ENCODE measurements at regions not wholly inside any gene's neighbourhood (a gene's known extent, or its start where the extent isn't known, plus 50 kb on each side); places are given as distances from the start of the nearest gene placed in this dataset.

- TF ChIP-seq GATA2 (IDR thresholded peaks at IDR 0.05; ENCODE audit: low read depth, low read length) (no peak), GATA3 (IDR thresholded peaks at IDR 0.05; ENCODE audit: low read depth, low read length) (no peak)
These were observed 324.1 kb downstream of the PLK2 start for GRCh38 chr5:58135571-58136335.

DNA sequence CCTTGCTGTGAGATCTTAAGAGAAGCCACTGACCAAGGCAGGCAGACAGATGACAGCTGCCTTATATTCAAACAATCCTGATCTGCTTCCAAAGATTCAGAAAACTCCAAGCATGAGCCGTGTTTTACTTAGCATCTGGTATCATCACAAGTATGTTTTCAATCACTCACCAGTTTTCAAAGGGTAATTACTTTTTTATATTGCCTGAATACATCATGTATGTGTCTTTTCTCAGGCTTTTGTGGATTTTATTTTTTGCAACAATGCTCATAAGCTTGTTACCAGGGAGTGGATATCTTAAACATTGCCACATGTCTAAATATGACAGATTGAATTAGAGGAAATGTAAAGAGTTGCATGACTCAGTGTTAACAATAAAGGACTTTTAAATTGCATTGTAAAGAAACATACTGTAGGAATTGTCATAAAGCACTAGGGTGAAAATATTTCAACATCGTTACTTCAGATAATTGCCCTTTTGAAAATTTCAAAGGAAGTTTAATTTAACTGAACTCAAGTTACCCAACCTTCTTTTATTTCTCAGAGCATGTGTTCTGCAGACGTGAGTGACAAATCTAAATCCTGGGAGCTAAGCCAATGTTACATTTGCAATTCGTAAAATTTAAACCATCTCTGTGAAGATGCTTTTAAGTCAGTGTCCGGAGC is 326.1 kb downstream of the PLK2 start:
- TF ChIP-seq GATA2 (IDR thresholded peaks at IDR 0.05; ENCODE audit: low read depth, low read length): no peak
- no peak for TF ChIP-seq GATA3 (IDR thresholded peaks at IDR 0.05; ENCODE audit: low read depth, low read length)

DNA sequence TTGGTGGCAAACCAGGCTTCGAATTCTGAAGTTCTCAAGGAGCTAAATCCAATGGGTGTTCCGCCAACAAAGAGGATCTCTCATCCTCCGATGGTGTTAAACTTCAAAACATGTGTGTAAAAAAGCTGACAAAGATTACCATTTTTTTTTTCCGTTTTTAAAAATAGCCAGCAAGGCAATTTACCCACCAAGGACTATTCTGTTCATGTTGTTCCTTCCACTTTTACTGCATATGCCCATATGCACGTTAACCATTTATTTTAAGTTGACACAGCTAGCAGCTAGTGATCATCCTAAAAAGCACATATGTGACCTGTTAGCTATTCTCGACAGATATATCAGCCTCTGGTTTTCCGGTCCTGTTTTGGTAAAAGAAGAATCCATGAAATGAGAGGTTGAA is 326.7 kb downstream of the PLK2 start:
- TF ChIP-seq GATA2 (IDR thresholded peaks at IDR 0.05; ENCODE audit: low read depth, low read length): no peak
- no peak for TF ChIP-seq GATA3 (IDR thresholded peaks at IDR 0.05; ENCODE audit: low read depth, low read length)

- TF ChIP-seq GATA3 (IDR thresholded peaks at IDR 0.05; ENCODE audit: low read depth, low read length) (no peak), GATA2 (IDR thresholded peaks at IDR 0.05; ENCODE audit: low read depth, low read length) (no peak)
These were observed 332.3 kb downstream of the PLK2 start for GRCh38 chr5:58127255-58128220.

- TF ChIP-seq GATA3 (IDR thresholded peaks at IDR 0.05; ENCODE audit: low read depth, low read length): no peak
- no peak for TF ChIP-seq GATA2 (IDR thresholded peaks at IDR 0.05; ENCODE audit: low read depth, low read length)
These were observed 336.4 kb downstream of the PLK2 start for GRCh38 chr5:58123501-58123900.

DNA sequence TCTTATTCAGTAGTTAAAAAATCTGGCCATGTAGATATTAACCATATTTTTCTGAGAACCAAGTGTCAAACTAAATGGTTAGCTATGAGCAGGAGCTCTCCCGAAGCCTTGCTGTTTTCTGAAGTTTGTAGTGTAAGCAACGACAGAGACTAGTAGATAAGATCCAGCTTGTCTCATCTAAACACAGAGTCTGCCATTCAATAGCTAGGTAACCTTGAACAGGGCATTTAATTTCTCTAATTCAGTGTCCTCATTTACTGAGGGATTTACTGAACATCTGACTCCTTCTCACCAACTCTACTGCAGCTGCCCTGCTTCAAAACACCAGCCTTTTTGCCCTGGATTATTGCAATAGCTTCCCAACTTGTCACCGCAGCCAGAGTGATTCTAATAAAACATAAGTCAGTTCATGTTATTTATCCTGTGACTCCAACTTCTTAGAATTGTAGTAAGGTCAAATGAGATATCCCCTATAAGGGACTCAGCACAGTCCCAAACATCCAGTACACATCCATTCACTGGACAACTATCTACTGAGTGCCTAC is 337.0 kb downstream of the PLK2 start:
- TF ChIP-seq GATA2 (IDR thresholded peaks at IDR 0.05; ENCODE audit: low read depth, low read length): no peak

DNA sequence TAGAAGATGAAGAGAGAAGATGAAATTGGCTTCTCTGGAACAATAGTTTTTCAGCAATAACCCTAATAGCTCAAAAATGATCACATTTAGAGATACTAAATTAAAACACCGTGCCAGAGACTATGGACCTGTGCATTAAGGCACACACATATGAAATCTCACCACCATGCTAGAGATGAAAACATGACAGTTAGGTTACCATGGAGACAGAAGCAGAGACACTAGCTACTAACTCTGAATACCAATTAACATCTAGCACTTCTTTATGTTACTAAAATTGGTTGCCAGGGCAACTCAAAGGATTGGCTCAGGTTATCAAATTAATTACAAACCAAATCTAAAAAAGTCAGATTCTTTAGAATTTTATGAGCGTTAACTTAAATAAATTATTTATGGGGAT is 337.7 kb downstream of the PLK2 start:
- TF ChIP-seq GATA2 (IDR thresholded peaks at IDR 0.05; ENCODE audit: low read depth, low read length) (no peak), GATA3 (IDR thresholded peaks at IDR 0.05; ENCODE audit: low read depth, low read length) (no peak)

GRCh38 chr5:58121391-58121790 is 338.5 kb downstream of the PLK2 start:
- TF ChIP-seq GATA2 (IDR thresholded peaks at IDR 0.05; ENCODE audit: low read depth, low read length): no peak
- no peak for TF ChIP-seq GATA3 (IDR thresholded peaks at IDR 0.05; ENCODE audit: low read depth, low read length)

- TF ChIP-seq GATA3 (IDR thresholded peaks at IDR 0.05; ENCODE audit: low read depth, low read length): no peak
These were observed 342.3 kb downstream of the PLK2 start for GRCh38 chr5:58117542-58117941.

DNA sequence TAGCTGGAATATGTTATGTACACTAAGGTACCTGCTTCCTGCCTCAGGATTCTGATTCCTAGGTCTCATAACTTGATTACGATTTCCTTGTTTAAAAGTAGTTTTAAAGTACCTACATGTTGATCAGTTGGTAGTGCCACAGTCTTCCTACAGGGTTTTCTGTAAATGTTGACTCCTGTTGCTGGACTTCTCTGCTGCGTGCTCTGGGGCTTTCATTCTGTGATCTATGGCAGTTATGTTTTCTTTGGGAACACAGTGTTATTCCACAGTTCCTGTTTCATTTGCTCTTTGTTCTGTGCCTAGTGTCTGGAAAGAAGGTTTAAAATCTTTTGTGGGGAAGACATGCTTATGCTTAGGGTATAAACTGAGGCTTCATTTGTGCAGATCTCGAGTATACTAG is 343.5 kb downstream of the PLK2 start:
- TF ChIP-seq GATA3 (IDR thresholded peaks at IDR 0.05; ENCODE audit: low read depth, low read length) (no peak), GATA2 (IDR thresholded peaks at IDR 0.05; ENCODE audit: low read depth, low read length) (no peak)

DNA sequence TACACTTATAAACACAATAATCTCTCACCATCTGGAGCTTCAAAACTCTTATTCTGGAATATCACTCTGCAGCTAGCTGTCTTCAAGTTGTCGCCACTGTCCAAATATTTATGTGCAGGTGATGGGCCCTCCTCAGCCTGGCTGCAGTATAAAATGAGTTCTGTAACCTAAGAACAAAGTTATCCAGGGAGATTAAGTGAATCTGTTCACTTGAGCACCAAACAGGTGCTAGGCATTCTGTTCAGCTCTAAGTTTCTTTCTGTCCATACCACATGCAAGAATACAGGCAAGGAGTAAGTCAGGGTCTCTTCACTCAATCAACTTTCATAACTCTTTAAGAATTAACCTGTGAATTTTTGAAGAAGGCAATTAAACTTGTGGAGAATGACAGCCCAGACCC is 344.1 kb downstream of the PLK2 start:
- no peak for TF ChIP-seq GATA2 (IDR thresholded peaks at IDR 0.05; ENCODE audit: low read depth, low read length)
- no peak for TF ChIP-seq GATA3 (IDR thresholded peaks at IDR 0.05; ENCODE audit: low read depth, low read length)

- no peak for TF ChIP-seq GATA2 (IDR thresholded peaks at IDR 0.05; ENCODE audit: low read depth, low read length)
- TF ChIP-seq GATA3 (IDR thresholded peaks at IDR 0.05; ENCODE audit: low read depth, low read length): no peak
These were observed 345.6 kb downstream of the PLK2 start for GRCh38 chr5:58114324-58114723.

DNA sequence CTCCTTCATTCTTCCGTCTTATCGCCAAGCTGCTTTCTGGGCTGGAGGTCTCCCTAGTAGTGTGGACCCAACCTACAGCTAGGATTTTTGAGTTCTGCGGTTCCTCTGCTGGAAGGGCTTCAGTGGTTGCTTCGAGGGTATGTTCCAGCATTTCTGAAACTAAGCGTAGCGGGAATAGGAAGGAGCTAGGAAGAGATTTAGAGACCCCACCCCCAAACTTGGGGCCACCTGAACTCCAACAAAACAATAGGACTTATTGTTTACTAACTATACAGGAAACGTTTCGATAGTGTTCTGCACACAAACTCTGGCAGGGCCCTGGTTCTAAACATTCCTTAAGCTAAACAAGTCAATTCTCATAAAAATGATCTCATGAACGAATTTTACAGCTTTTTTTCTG is 346.7 kb downstream of the PLK2 start:
- no peak for TF ChIP-seq GATA3 (IDR thresholded peaks at IDR 0.05; ENCODE audit: low read depth, low read length)
- no peak for TF ChIP-seq GATA2 (IDR thresholded peaks at IDR 0.05; ENCODE audit: low read depth, low read length)

- TF ChIP-seq GATA2 (IDR thresholded peaks at IDR 0.05; ENCODE audit: low read depth, low read length): no peak
These were observed 351.4 kb downstream of the PLK2 start for GRCh38 chr5:58108511-58108910.
